K562 (cell line): ENCODE measurements at regions not wholly inside any gene's neighbourhood (a gene's known extent, or its start where the extent isn't known, plus 50 kb on each side); places are given as distances from the start of the nearest gene placed in this dataset.

Experiments used
- ATAC-seq: fragments of 200-7000 bp; cut with Tn5 transposase; 3 replicates; pipeline ENCODE4 v1.9.1; 2020; ENCODE audit warnings: moderate library complexity
- BruUV-seq: library from RNA; stranded (reverse); fragments of 400-500 nt; replicated peaks from 2 replicates; lab custom pipeline; 2021; lab: Mats Ljungman, UMichigan
- CTCF ChIA-PET: fragments of 300-600 bp; formaldehyde crosslinking; extraction: SDS; loops from one replicate; lab custom pipeline; 2021; ENCODE audit warnings: low intra/inter-chr PET ratio; lab: Yijun Ruan, JAX
- POLR2A ChIA-PET: fragments of 300-600, 350-650 bp; sonication (Branson Sonifier 250); formaldehyde crosslinking; extraction: SDS; loops from one replicate; lab custom pipeline; 2021; ENCODE audit warnings: antibody characterized with exemption, inconsistent platforms; lab: Yijun Ruan, JAX
- DNase-seq, 4 experiments: peaks; one replicate each; pipeline versions ENCODE4 v3.0.0 to v3.0.0-alpha.2; 2011 to 2018; ENCODE audit warnings: low spot score in 3 of 4, mixed read lengths in 3 of 4; ENCODE audit errors: extremely low read depth in 1 of 4
- FAIRE-seq: peaks from 2 replicates; lab custom pipeline; 2011; peaks lifted over from hg19 to GRCh38; lab: Jason Lieb, UNC
- H2AFZ ChIP-seq: 2 replicates; pipeline ENCODE4 v1.6.0; 2011; ENCODE audit warnings: low read depth, low read length, control low read depth, inconsistent platforms
- H3K27ac ChIP-seq: fragments of 200-600 bp; 3 replicates; pipeline ENCODE4 v1.8.0; 2011; ENCODE audit warnings: low read depth, mild to moderate bottlenecking, control low read depth, inconsistent platforms, low read length, moderate library complexity, mixed read lengths; ENCODE audit errors: extremely low read depth
- H3K27me3 ChIP-seq, 2 experiments: fragments of 300-600 bp in 1 of 2; 2 replicates in 1 of 2; 3 replicates in 1 of 2; pipeline versions ENCODE4 v1.6.0 to v1.8.0; 2011; ENCODE audit warnings: inconsistent platforms in 2 of 2, low read length in 2 of 2, mild to moderate bottlenecking in 1 of 2, mixed read lengths in 1 of 2, moderate library complexity in 1 of 2; ENCODE audit not compliant: control insufficient read depth in 2 of 2, insufficient read depth in 2 of 2
- H3K36me3 ChIP-seq: fragments of 300-600 bp; 3 replicates; pipeline ENCODE4 v1.8.0; 2011; ENCODE audit warnings: mild to moderate bottlenecking, low read length, inconsistent platforms; ENCODE audit not compliant: control insufficient read depth, insufficient read depth
- H3K4me1 ChIP-seq, 2 experiments: fragments of 200-600 bp in 1 of 2; replicated peaks in 1 of 2; 2 replicates in 1 of 2; 3 replicates in 1 of 2; pipeline versions ENCODE4 v1.5.1 to v1.8.0; 2011; ENCODE audit warnings: inconsistent platforms in 2 of 2, low read length in 2 of 2, mild to moderate bottlenecking in 1 of 2, mixed read lengths in 1 of 2, moderate library complexity in 1 of 2; ENCODE audit not compliant: control insufficient read depth in 2 of 2, insufficient read depth in 2 of 2
- H3K4me2 ChIP-seq: 2 replicates; pipeline ENCODE4 v1.6.1; 2011; ENCODE audit warnings: low read length, control low read depth, inconsistent platforms, mixed read lengths; ENCODE audit not compliant: insufficient read depth
- H3K4me3 ChIP-seq: fragments of 200-600 bp; sonication (generic), shearing (Covaris generic); 2 replicates; pipeline ENCODE4 v1.5.1; 2016; ENCODE audit warnings: control low read depth, inconsistent platforms
- H3K79me2 ChIP-seq: fragments of 200-600 bp; 3 replicates; pipeline ENCODE4 v1.8.0; 2011; ENCODE audit warnings: low read length, inconsistent platforms; ENCODE audit not compliant: control insufficient read depth, insufficient read depth
- H3K9ac ChIP-seq, 2 experiments: 2 replicates each; pipeline versions ENCODE4 v1.6.0 to v1.6.1; 2011; ENCODE audit warnings: low read depth in 2 of 2, low read length in 2 of 2, control low read depth in 1 of 2, inconsistent platforms in 1 of 2, mild to moderate bottlenecking in 1 of 2, mixed read lengths in 1 of 2; ENCODE audit not compliant: insufficient read depth in 1 of 2
- H3K9me1 ChIP-seq: one replicate; pipeline ENCODE4 v1.6.0; 2011; ENCODE audit warnings: inconsistent platforms, mild to moderate bottlenecking, low read length, moderate library complexity; ENCODE audit not compliant: control insufficient read depth, insufficient read depth
- H3K9me3 ChIP-seq: replicated peaks from 2 replicates; pipeline ENCODE4 v1.5.1; 2011; ENCODE audit warnings: low read depth, low read length, inconsistent platforms; ENCODE audit not compliant: control insufficient read depth, insufficient read depth
- H4K20me1 ChIP-seq: replicated peaks from 2 replicates; pipeline ENCODE4 v1.6.1; 2011; ENCODE audit warnings: low read length, inconsistent platforms, mixed read lengths; ENCODE audit not compliant: control insufficient read depth, insufficient read depth
- JUNB ChIP-seq: fragments of 450-650 bp; formaldehyde crosslinking; conservative IDR thresholded peaks from 2 replicates; pipeline ENCODE4 v1.4.0; 2020; ENCODE audit warnings: mild to moderate bottlenecking
- POLR2B ChIP-seq: fragments of 450-650 bp; IDR thresholded peaks from 2 replicates; pipeline ENCODE4 v1.6.1; 2018; ENCODE audit warnings: low read depth; ENCODE audit not compliant: partially characterized antibody
- POLR3G ChIP-seq: IDR thresholded peaks from 2 replicates; pipeline ENCODE4 v1.6.1; 2011; ENCODE audit not compliant: insufficient read length, insufficient replicate concordance; ENCODE audit errors: extremely low read depth
- SPI1 ChIP-seq: IDR thresholded peaks from 2 replicates; pipeline ENCODE4 v1.6.1; 2011; ENCODE audit warnings: low read depth, low read length, control low read depth, borderline replicate concordance
- SREBF2 ChIP-seq: sonication (generic); formaldehyde crosslinking; IDR thresholded peaks from 2 replicates; pipeline ENCODE4 v1.4.0; 2020; ENCODE audit warnings: mild to moderate bottlenecking, missing genetic modification reagents
- TCF3 ChIP-seq: sonication (generic); formaldehyde crosslinking; IDR thresholded peaks from 2 replicates; pipeline ENCODE4 v1.4.0; 2020; ENCODE audit warnings: mild to moderate bottlenecking, missing genetic modification reagents
- ZBED1 ChIP-seq: IDR thresholded peaks from 2 replicates; pipeline ENCODE4 v1.6.1; 2014
- ZFP36 ChIP-seq: fragments of 150-350 bp; IDR thresholded peaks from 2 replicates; pipeline ENCODE4 v1.6.1; 2018; ENCODE audit warnings: low read length, low read depth; ENCODE audit not compliant: partially characterized antibody
- WGBS: fragments of 100-300 bp; shearing (Covaris generic); methylation state at CpG from one replicate; pipeline ENCODE4 v1.1.6; 2016; ENCODE audit warnings: low coverage, mixed read lengths; ENCODE audit not compliant: insufficient coverage; ENCODE audit errors: missing lambda C conversion rate; 5-methylcytosine and 5-hydroxymethylcytosine counted together
- in situ Hi-C: fragments of 300-500 bp; cut with MboI; formaldehyde crosslinking; loops from 4 replicates; pipeline ENCODE4 v1.15.0; 2018; ENCODE audit warnings: inconsistent platforms, mixed read lengths
- intact Hi-C: fragments of 100-400 bp; cut with micrococcal nuclease; formaldehyde crosslinking; loops from 2 replicates; pipeline ENCODE4 v1.14.2; 2022
- TF ChIP-seq, protein P1 (sequence below): sonication (generic); formaldehyde crosslinking; IDR thresholded peaks from 2 replicates; pipeline ENCODE4 v1.8.1; 2022; ENCODE audit warnings: missing genetic modification reagents
- TF ChIP-seq, protein P2 (sequence below): sonication (generic); formaldehyde crosslinking; IDR thresholded peaks from 2 replicates; pipeline ENCODE4 v1.8.0; 2022; ENCODE audit warnings: mild to moderate bottlenecking, missing genetic modification reagents
- TF ChIP-seq, protein P3 (sequence below): fragments of 450-650 bp; formaldehyde crosslinking; IDR thresholded peaks from 2 replicates; pipeline ENCODE4 v1.4.0; 2022; ENCODE audit warnings: mild to moderate bottlenecking, moderate library complexity

DNA sequence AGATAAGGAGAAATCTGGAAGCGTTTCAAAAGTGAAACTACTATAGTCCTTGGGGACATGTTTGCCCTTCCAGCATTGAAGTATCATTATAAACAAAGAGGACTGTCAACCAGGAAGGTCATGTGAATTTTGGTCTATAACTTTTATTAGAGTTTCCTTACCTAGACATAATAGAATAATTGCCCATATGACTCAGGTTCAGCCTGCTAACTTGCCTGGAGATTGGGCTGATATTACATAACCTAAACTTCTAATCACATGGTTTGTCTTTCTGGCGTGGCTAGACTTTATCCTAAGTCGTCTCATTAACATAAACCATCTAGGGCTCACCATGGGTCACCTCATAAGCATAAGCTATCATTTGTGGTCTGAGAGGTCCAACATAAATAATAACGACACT, 775.9 kb downstream of the CENPC start:
- H3K4me2 ChIP-seq, result no peak overlapping the region

More for the DNA sequence above, 775.9 kb downstream of the CENPC start:
- intact Hi-C loops, result no loop called here
- H3K27me3 ChIP-seq, result no peaks in the 10 kb centered on the region
- H3K79me2 ChIP-seq, result no peaks in the 10 kb centered on the region
- H3K27ac ChIP-seq, result no peak overlapping the region
- no peaks in the 10 kb centered on the region for H3K4me1 ChIP-seq
- TF ChIP-seq POLR2B (no peak), ZFP36 (no peak), SPI1 (no peak), POLR3G (no peak), TCF3 (CRISPR knock-in tag) (no peak), JUNB (no peak), ZBED1 (no peak), SREBF2 (no peak)
- TF ChIP-seq, protein P1, sequence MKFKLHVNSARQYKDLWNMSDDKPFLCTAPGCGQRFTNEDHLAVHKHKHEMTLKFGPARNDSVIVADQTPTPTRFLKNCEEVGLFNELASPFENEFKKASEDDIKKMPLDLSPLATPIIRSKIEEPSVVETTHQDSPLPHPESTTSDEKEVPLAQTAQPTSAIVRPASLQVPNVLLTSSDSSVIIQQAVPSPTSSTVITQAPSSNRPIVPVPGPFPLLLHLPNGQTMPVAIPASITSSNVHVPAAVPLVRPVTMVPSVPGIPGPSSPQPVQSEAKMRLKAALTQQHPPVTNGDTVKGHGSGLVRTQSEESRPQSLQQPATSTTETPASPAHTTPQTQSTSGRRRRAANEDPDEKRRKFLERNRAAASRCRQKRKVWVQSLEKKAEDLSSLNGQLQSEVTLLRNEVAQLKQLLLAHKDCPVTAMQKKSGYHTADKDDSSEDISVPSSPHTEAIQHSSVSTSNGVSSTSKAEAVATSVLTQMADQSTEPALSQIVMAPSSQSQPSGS (CRISPR knock-in tag), result no peak
- TF ChIP-seq, protein P2, sequence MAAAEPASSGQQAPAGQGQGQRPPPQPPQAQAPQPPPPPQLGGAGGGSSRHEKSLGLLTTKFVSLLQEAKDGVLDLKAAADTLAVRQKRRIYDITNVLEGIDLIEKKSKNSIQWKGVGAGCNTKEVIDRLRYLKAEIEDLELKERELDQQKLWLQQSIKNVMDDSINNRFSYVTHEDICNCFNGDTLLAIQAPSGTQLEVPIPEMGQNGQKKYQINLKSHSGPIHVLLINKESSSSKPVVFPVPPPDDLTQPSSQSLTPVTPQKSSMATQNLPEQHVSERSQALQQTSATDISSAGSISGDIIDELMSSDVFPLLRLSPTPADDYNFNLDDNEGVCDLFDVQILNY (CRISPR knock-in tag), result no peak
- TF ChIP-seq, protein P3, sequence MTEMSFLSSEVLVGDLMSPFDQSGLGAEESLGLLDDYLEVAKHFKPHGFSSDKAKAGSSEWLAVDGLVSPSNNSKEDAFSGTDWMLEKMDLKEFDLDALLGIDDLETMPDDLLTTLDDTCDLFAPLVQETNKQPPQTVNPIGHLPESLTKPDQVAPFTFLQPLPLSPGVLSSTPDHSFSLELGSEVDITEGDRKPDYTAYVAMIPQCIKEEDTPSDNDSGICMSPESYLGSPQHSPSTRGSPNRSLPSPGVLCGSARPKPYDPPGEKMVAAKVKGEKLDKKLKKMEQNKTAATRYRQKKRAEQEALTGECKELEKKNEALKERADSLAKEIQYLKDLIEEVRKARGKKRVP (CRISPR knock-in tag), result no peak
- no peak overlapping the region for H3K4me3 ChIP-seq
- H3K9ac ChIP-seq, result no peak overlapping the region
- H2AFZ ChIP-seq, result no peak overlapping the region
- no peaks in the 10 kb centered on the region for H4K20me1 ChIP-seq
- CTCF ChIA-PET, result no interaction called here
- H3K36me3 ChIP-seq, result no peaks in the 10 kb centered on the region
- no peak for DNase-seq
- no peaks in the 10 kb centered on the region for H3K9me1 ChIP-seq
- no TSS peak for BruUV-seq
- in situ Hi-C loops, result no loop called here
- ATAC-seq, result no peak
- 0% methylated on average over 4 of the region's 4 CpGs for WGBS
- POLR2A ChIA-PET, result no interaction called here
- no peaks in the 10 kb centered on the region; the same call in 1 of the 2 replicates for H3K9me3 ChIP-seq
- no peak for FAIRE-seq
